ENCODE measurements at regions not wholly inside any gene's neighbourhood (a gene's known extent, or its start where the extent isn't known, plus 50 kb on each side); places are given as distances from the start of the nearest gene placed in this dataset.

DNA sequence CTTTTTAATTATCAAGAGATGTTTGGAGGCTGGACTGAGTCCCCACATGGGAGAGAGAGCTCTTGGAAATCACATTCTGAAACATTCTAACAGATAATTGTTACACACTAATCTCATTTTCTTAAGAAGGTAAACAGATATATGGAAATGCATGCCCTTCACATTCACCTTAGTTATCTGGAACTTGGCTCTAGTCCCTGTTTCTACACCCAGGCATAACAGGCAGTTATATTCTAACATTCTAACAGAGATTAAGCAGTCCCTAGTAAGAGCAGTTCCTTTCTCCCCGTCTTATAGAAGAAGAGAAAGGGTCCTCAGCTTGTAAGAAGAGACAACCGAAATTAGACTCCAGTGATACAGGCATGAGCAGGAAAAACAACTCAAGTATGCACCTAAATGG lies 385.4 kb downstream of the SOX11 start:
- TF ChIP-seq NR3C1 (CRISPR knock-in tag; IDR thresholded peaks at IDR 0.05) = no peak
- TF ChIP-seq, protein P1, sequence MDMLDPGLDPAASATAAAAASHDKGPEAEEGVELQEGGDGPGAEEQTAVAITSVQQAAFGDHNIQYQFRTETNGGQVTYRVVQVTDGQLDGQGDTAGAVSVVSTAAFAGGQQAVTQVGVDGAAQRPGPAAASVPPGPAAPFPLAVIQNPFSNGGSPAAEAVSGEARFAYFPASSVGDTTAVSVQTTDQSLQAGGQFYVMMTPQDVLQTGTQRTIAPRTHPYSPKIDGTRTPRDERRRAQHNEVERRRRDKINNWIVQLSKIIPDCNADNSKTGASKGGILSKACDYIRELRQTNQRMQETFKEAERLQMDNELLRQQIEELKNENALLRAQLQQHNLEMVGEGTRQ (IDR thresholded peaks at IDR 0.05; ENCODE audit: low read depth, low read length) = no peak
- TF ChIP-seq, protein P1 (CRISPR knock-in tag; IDR thresholded peaks at IDR 0.05; ENCODE audit: borderline replicate concordance) = no peak
- TF ChIP-seq, protein P2, sequence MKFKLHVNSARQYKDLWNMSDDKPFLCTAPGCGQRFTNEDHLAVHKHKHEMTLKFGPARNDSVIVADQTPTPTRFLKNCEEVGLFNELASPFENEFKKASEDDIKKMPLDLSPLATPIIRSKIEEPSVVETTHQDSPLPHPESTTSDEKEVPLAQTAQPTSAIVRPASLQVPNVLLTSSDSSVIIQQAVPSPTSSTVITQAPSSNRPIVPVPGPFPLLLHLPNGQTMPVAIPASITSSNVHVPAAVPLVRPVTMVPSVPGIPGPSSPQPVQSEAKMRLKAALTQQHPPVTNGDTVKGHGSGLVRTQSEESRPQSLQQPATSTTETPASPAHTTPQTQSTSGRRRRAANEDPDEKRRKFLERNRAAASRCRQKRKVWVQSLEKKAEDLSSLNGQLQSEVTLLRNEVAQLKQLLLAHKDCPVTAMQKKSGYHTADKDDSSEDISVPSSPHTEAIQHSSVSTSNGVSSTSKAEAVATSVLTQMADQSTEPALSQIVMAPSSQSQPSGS (CRISPR knock-in tag; IDR thresholded peaks at IDR 0.05) = no peak
- no peak for TF ChIP-seq HNF4A (CRISPR knock-in tag; IDR thresholded peaks at IDR 0.05)

Measured in HepG2 (cell line).